ENCODE measurements at regions not wholly inside any gene's neighbourhood (a gene's known extent, or its start where the extent isn't known, plus 50 kb on each side); places are given as distances from the start of the nearest gene placed in this dataset.
A peak's percentile ranks its signal among the peaks of the same experiment; 100 is the strongest.
"Not testable (repeated sequence)": the region's sequence is repeated elsewhere in the genome, so short reads cannot be mapped to it uniquely, and the experiment has no call there.

- in situ Hi-C loops (cut with HindIII; ENCODE audit: low sequenced_read_pairs) = no loop called here
- no peak for TF ChIP-seq CTCF (IDR thresholded peaks at IDR 0.05; ENCODE audit: low read depth, low read length)
- DNase-seq (ENCODE audit: low read depth, low spot score) = no peak
- H3K4me3 ChIP-seq (ENCODE audit: low read depth, low read length) = no peak overlapping the region
Observed at GRCh38 chr11:23594755-23595154, 734.5 kb upstream of the CCDC179 start.

GRCh38 chr11:23604966-23605365 is 744.7 kb upstream of the CCDC179 start:
- no peak for DNase-seq (ENCODE audit: low read depth, low spot score)
- TF ChIP-seq CTCF (IDR thresholded peaks at IDR 0.05; ENCODE audit: low read depth, low read length) = no peak
- in situ Hi-C loops (cut with HindIII; ENCODE audit: low sequenced_read_pairs) = no loop called here
- no peak overlapping the region for H3K4me3 ChIP-seq (ENCODE audit: low read depth, low read length)

- DNase-seq (ENCODE audit: low read depth, low spot score) = no peak
- in situ Hi-C loops (cut with HindIII; ENCODE audit: low sequenced_read_pairs) = no loop called here
- H3K4me3 ChIP-seq (ENCODE audit: low read depth, low read length) = no peak overlapping the region
- no peak for TF ChIP-seq CTCF (IDR thresholded peaks at IDR 0.05; ENCODE audit: low read depth, low read length)
Observed at GRCh38 chr11:23606191-23606590, 745.9 kb upstream of the CCDC179 start.

- TF ChIP-seq CTCF (IDR thresholded peaks at IDR 0.05; ENCODE audit: low read depth, low read length) = no peak
- no peak overlapping the region for H3K4me3 ChIP-seq (ENCODE audit: low read depth, low read length)
- DNase-seq (ENCODE audit: low read depth, low spot score) = no peak
- in situ Hi-C loops (cut with HindIII; ENCODE audit: low sequenced_read_pairs) = no loop called here
Observed at GRCh38 chr11:23611726-23612125, 751.5 kb upstream of the CCDC179 start.

GRCh38 chr11:23620617-23621016 is 760.3 kb upstream of the CCDC179 start:
- DNase-seq (ENCODE audit: low read depth, low spot score) = peak; percentile 18
- H3K4me3 ChIP-seq (ENCODE audit: low read depth, low read length) = no peak overlapping the region
- in situ Hi-C loops (cut with HindIII; ENCODE audit: low sequenced_read_pairs) = no loop called here
- TF ChIP-seq CTCF (IDR thresholded peaks at IDR 0.05; ENCODE audit: low read depth, low read length) = no peak

GRCh38 chr11:23632293-23632692 is 772.0 kb upstream of the CCDC179 start:
- no peak for DNase-seq (ENCODE audit: low read depth, low spot score)
- no peak for TF ChIP-seq CTCF (IDR thresholded peaks at IDR 0.05; ENCODE audit: low read depth, low read length)
- in situ Hi-C loops (cut with HindIII; ENCODE audit: low sequenced_read_pairs) = no loop called here
- no peak overlapping the region for H3K4me3 ChIP-seq (ENCODE audit: low read depth, low read length)

- in situ Hi-C loops (cut with HindIII; ENCODE audit: low sequenced_read_pairs) = no loop called here
- TF ChIP-seq CTCF (IDR thresholded peaks at IDR 0.05; ENCODE audit: low read depth, low read length) = no peak
- no peak for DNase-seq (ENCODE audit: low read depth, low spot score)
- no peak overlapping the region for H3K4me3 ChIP-seq (ENCODE audit: low read depth, low read length)
Observed at GRCh38 chr11:23644443-23644842, 784.2 kb upstream of the CCDC179 start.

GRCh38 chr11:23652336-23652735 is 792.1 kb upstream of the CCDC179 start:
- in situ Hi-C loops (cut with HindIII; ENCODE audit: low sequenced_read_pairs); H3K4me3 ChIP-seq (ENCODE audit: low read depth, low read length); DNase-seq (ENCODE audit: low read depth, low spot score): not testable (repeated sequence)
